ENCODE measurements at regions not wholly inside any gene's neighbourhood (a gene's known extent, or its start where the extent isn't known, plus 50 kb on each side); places are given as distances from the start of the nearest gene placed in this dataset.

DNA sequence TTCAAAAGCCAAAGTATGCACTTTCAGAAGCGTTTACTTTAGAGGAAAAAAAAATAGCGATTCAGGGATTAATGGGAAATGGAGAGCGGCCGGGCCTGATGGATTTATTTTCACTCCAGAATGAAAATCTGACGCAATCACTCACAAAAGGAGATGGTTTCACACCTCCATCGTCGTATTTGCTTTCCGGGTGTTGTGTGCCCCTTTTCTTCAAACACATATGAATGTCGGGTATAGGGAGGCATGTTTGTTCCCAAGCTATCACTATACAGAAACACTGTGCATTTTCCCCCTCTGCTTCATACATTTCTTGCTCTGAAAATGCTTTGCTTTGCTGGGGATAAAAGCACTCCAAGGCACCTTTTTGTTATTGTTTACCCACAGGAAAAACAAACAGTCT is 562.2 kb upstream of the ZFHX3 start:
- H3K27me3 ChIP-seq (ENCODE audit: control insufficient read depth in 3 of 3, insufficient read depth in 3 of 3, low read length in 3 of 3) = peaks cover 0 to 8% (median 3%) of the 10 kb centered on the region in 3 donors
- H3K4me1 ChIP-seq (ENCODE audit: control insufficient read depth in 3 of 3, insufficient read depth in 3 of 3, low read length in 3 of 3) = no peaks in the 10 kb centered on the region
- no peaks in the 10 kb centered on the region for H3K36me3 ChIP-seq (ENCODE audit: control insufficient read depth in 3 of 3, insufficient read depth in 3 of 3, low read length in 3 of 3)

DNA sequence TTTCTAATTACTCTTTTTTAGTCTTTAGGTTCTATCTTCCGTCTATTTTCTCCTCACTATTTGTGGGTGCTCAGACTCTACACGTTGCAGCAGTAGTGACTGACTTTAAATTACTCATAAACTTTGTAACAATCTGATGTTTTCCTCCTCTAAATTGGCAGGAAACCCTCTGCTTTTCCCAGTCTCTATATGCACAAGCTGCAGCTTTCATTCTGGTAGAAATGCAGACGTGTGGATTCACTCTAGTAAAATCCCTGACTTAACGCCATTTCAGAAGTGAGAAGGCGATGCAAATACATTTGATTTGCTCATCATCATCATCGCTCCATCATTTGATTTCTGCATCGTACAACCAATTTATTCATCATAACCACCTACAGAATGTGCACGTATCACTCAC is 561.0 kb upstream of the ZFHX3 start:
- Histone ChIP-seq H3K9me3 (ENCODE audit: control insufficient read depth in 3 of 3, low read length in 3 of 3) (no peaks in the 10 kb centered on the region), H3K4me3 (ENCODE audit: low read length in 3 of 3) (no peak overlapping the region), H3K27me3 (ENCODE audit: control insufficient read depth in 3 of 3, insufficient read depth in 3 of 3, low read length in 3 of 3) (peaks cover 0 to 8% (median 5%) of the 10 kb centered on the region in 3 donors), H3K36me3 (ENCODE audit: control insufficient read depth in 3 of 3, insufficient read depth in 3 of 3, low read length in 3 of 3) (no peaks in the 10 kb centered on the region), H3K4me1 (ENCODE audit: control insufficient read depth in 3 of 3, insufficient read depth in 3 of 3, low read length in 3 of 3) (no peaks in the 10 kb centered on the region), H3K27ac (ENCODE audit: low read depth, low read length) (no peak overlapping the region), H3K9ac (ENCODE audit: low read depth in 1 of 3, low read length in 3 of 3) (no peak overlapping the region)

More for the DNA sequence above, 562.2 kb upstream of the ZFHX3 start:
- no peak overlapping the region for H3K4me3 ChIP-seq (ENCODE audit: low read length in 3 of 3)
- H3K9ac ChIP-seq (ENCODE audit: low read depth in 1 of 3, low read length in 3 of 3) = no peak overlapping the region
- H3K27ac ChIP-seq (ENCODE audit: low read depth, low read length) = no peak overlapping the region
- no peaks in the 10 kb centered on the region for H3K9me3 ChIP-seq (ENCODE audit: control insufficient read depth in 3 of 3, low read length in 3 of 3)

DNA sequence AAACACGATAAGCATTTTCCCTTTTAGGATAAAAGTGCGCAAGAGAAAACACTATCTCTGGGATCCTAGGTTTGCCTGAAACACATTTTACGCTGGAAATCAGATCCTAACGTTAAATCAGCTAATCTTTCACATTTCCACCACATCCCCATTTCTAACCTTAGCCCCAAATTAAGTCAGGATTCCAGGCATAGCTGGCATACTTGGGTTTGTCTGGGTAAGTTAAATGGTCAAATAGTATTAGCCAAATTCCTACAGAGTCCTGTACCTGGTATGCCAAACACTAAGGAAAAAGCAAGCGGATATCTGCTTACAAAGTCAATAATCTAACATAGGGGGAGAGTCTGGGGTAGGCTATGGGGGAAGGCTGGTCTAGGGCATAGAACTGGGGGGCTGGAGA is 557.4 kb upstream of the ZFHX3 start:
- Histone ChIP-seq H3K27ac (ENCODE audit: low read depth, low read length) (no peak overlapping the region), H3K36me3 (ENCODE audit: control insufficient read depth in 3 of 3, insufficient read depth in 3 of 3, low read length in 3 of 3) (no peaks in the 10 kb centered on the region), H3K9me3 (ENCODE audit: control insufficient read depth in 3 of 3, low read length in 3 of 3) (no peaks in the 10 kb centered on the region)

DNA sequence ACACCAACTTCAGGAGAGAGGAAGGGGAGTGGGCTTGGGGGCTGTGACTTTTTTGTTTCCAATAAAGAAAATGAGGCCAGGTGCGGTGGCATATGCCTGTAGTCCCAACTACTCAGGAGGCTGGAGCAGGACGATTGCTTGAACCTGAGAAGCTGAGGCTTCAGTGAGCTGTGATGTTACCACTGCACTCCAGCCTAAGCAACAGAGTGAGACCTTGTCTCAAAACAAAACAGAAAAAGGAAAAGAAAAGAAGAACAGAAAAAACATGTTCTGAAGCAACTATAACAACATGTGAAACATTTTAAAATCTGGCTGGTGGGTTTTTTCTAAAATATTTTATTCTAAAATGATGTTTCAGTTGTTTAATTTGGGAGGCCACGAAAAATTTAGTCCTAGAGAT is 554.0 kb upstream of the ZFHX3 start:
- no peaks in the 10 kb centered on the region for H3K9me3 ChIP-seq (ENCODE audit: control insufficient read depth in 3 of 3, low read length in 3 of 3)

More for the DNA sequence above, 557.4 kb upstream of the ZFHX3 start:
- H3K27me3 ChIP-seq (ENCODE audit: control insufficient read depth in 3 of 3, insufficient read depth in 3 of 3, low read length in 3 of 3) = peaks cover 0 to 5% (median 5%) of the 10 kb centered on the region in 3 donors
- H3K9ac ChIP-seq (ENCODE audit: low read depth in 1 of 3, low read length in 3 of 3) = no peak overlapping the region
- H3K4me1 ChIP-seq (ENCODE audit: control insufficient read depth in 3 of 3, insufficient read depth in 3 of 3, low read length in 3 of 3) = no peaks in the 10 kb centered on the region
- H3K4me3 ChIP-seq (ENCODE audit: low read length in 3 of 3) = no peak overlapping the region

DNA sequence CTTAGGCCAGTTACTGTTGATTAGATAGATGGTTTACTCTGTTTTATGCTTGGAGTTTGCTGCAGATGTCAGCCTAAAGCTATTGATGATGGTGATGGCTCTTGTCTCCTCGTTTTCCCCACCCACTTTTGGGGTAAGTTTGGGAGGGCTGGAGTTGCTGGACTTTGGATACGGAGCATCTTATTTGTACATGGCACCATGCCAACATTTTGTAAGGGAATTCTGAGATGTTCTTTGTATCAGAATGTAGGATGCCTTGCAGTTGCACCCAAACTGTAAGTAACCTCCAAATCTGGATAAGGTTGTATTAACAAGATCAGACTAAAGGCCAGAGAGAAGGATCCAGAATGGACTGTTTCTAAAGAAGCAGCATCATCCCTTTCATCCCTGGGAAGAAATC is 551.9 kb upstream of the ZFHX3 start:
- Histone ChIP-seq H3K4me3 (ENCODE audit: low read length in 3 of 3) (no peak overlapping the region), H3K9me3 (ENCODE audit: control insufficient read depth in 3 of 3, low read length in 3 of 3) (no peaks in the 10 kb centered on the region), H3K36me3 (ENCODE audit: control insufficient read depth in 3 of 3, insufficient read depth in 3 of 3, low read length in 3 of 3) (no peaks in the 10 kb centered on the region), H3K9ac (ENCODE audit: low read depth in 1 of 3, low read length in 3 of 3) (no peak overlapping the region), H3K4me1 (ENCODE audit: control insufficient read depth in 3 of 3, insufficient read depth in 3 of 3, low read length in 3 of 3) (no peaks in the 10 kb centered on the region), H3K27me3 (ENCODE audit: control insufficient read depth in 3 of 3, insufficient read depth in 3 of 3, low read length in 3 of 3) (peaks cover 0 to 1% (median 0%) of the 10 kb centered on the region in 3 donors), H3K27ac (ENCODE audit: low read depth, low read length) (no peak overlapping the region)

More for the DNA sequence above, 554.0 kb upstream of the ZFHX3 start:
- no peak overlapping the region for H3K9ac ChIP-seq (ENCODE audit: low read depth in 1 of 3, low read length in 3 of 3)
- no peaks in the 10 kb centered on the region for H3K36me3 ChIP-seq (ENCODE audit: control insufficient read depth in 3 of 3, insufficient read depth in 3 of 3, low read length in 3 of 3)
- no peak overlapping the region for H3K27ac ChIP-seq (ENCODE audit: low read depth, low read length)
- H3K4me3 ChIP-seq (ENCODE audit: low read length in 3 of 3) = no peak overlapping the region
- no peaks in the 10 kb centered on the region for H3K4me1 ChIP-seq (ENCODE audit: control insufficient read depth in 3 of 3, insufficient read depth in 3 of 3, low read length in 3 of 3)
- H3K27me3 ChIP-seq (ENCODE audit: control insufficient read depth in 3 of 3, insufficient read depth in 3 of 3, low read length in 3 of 3) = peaks cover 0 to 2% (median 0%) of the 10 kb centered on the region in 3 donors

DNA sequence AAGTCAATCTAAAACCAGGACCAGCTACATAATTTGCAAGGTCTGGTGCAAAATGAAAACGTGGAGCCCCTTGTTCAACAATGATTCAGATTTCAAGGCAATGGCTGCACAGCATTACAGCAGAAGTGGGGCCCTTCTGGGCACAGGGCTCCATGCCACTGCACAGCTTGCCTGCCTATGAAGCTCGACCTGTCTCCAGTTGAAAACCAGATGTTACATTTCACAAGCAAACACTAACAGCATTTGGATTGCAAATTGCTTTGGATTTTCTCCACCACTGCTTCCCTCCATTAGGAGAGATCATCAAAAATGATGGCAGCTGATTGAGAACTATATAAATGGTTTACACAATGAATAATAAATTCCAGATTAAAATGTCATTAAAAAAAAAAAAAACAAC is 551.4 kb upstream of the ZFHX3 start:
- Histone ChIP-seq H3K27me3 (ENCODE audit: control insufficient read depth in 3 of 3, insufficient read depth in 3 of 3, low read length in 3 of 3) (no peaks in the 10 kb centered on the region), H3K4me3 (ENCODE audit: low read length in 3 of 3) (no peak overlapping the region), H3K9ac (ENCODE audit: low read depth in 1 of 3, low read length in 3 of 3) (no peak overlapping the region), H3K27ac (ENCODE audit: low read depth, low read length) (no peak overlapping the region), H3K36me3 (ENCODE audit: control insufficient read depth in 3 of 3, insufficient read depth in 3 of 3, low read length in 3 of 3) (no peaks in the 10 kb centered on the region), H3K4me1 (ENCODE audit: control insufficient read depth in 3 of 3, insufficient read depth in 3 of 3, low read length in 3 of 3) (no peaks in the 10 kb centered on the region), H3K9me3 (ENCODE audit: control insufficient read depth in 3 of 3, low read length in 3 of 3) (no peaks in the 10 kb centered on the region)

DNA sequence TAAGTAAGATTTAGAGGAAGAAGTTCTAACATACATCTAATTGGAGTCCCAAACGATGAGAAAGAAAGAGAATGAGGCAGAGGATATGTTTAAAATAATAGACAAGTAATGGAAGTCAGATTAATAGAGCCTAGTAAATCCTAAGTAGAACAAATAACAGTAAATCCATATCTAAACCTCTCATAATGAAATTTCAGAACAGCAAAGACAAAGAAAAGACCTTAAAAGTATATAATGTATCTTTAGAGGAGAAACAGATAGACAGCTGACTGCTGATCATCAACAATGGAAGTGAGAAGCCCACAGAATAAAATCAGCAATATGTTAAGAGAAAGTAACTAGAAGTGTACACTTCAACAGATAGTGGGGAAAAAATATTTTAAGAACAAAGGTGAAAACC is 536.2 kb upstream of the ZFHX3 start:
- H3K4me1 ChIP-seq (ENCODE audit: control insufficient read depth in 3 of 3, insufficient read depth in 3 of 3, low read length in 3 of 3) = no peaks in the 10 kb centered on the region
- H3K36me3 ChIP-seq (ENCODE audit: control insufficient read depth in 3 of 3, insufficient read depth in 3 of 3, low read length in 3 of 3) = no peaks in the 10 kb centered on the region
- H3K9me3 ChIP-seq (ENCODE audit: control insufficient read depth in 3 of 3, low read length in 3 of 3) = no peaks in the 10 kb centered on the region
- no peak overlapping the region for H3K27ac ChIP-seq (ENCODE audit: low read depth, low read length)
- no peak overlapping the region for H3K4me3 ChIP-seq (ENCODE audit: low read length in 3 of 3)
- H3K9ac ChIP-seq (ENCODE audit: low read depth in 1 of 3, low read length in 3 of 3) = no peak overlapping the region
- H3K27me3 ChIP-seq (ENCODE audit: control insufficient read depth in 3 of 3, insufficient read depth in 3 of 3, low read length in 3 of 3) = no peaks in the 10 kb centered on the region

DNA sequence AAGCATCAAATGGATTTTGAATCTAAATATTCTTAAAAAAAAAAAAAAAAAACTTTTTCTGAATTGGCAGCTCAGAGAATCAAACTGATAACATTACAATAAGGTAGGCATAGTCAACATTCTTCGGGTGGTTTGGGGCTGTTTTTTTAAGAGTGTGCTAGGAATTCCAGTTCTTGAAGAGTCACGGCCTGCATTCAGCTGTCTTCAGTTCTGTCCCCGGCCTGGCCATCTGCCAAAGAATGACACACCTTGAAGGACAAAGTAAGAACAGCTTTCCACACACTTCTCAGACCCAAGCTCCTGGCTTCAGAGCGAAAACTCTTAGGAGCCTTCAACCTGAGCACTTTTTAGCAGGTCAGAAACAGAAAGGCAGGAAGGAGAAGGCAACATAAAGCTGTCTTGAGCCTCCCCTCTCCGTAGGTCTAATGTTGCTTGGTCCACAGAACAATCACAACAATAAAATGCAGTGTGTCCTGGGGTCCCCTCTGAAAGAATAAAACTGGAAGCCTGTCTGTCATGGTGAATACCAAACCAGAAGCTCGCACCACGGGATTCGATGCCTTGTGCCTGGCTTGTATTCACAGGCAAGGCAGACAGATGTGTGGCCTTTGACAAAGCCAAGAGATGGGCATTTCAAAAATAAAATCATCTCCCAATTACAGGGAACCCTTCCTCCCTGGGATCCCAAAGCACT is 524.4 kb upstream of the ZFHX3 start:
- H3K36me3 ChIP-seq (ENCODE audit: control insufficient read depth in 3 of 3, insufficient read depth in 3 of 3, low read length in 3 of 3) = no peaks in the 10 kb centered on the region
- H3K27ac ChIP-seq (ENCODE audit: low read depth, low read length) = no peak overlapping the region
- H3K27me3 ChIP-seq (ENCODE audit: control insufficient read depth in 3 of 3, insufficient read depth in 3 of 3, low read length in 3 of 3) = peaks cover 0 to 6% (median 0%) of the 10 kb centered on the region in 3 donors

DNA sequence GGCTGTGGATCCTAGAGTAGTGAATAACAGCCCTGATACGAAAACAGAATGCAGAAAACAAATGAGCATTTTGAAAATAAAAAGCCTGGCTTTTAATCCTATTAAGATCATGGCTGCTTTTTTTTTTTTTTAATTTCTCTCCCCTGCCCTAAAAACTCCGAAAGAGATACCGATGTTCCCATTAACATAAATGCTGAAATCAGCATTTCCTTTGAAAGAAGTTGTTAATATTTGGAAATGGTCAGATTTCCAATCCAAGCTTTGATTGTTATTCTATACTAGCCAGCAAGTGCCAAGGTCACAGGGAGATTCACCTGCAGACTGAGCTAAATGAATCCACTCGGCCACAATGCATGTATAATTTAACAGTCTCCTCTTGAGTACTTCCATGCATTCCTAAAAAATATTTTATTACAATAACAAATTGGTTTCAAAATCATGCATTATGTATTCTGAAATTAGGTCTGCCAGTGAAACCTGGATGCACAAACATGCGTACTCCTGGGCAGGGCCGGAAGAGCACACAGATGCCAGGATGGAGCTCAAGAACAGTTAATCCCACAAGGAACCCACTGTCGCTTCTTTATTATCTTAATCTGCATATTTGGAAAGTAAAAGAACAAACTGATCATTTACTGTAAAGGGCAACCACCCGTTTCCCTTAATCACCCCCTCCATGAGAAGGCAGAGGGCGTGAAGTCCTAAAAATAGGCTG is 521.5 kb upstream of the ZFHX3 start:
- H3K9me3 ChIP-seq (ENCODE audit: control insufficient read depth in 3 of 3, low read length in 3 of 3) = no peaks in the 10 kb centered on the region
- H3K27me3 ChIP-seq (ENCODE audit: control insufficient read depth in 3 of 3, insufficient read depth in 3 of 3, low read length in 3 of 3) = peaks cover 0 to 6% (median 4%) of the 10 kb centered on the region in 3 donors
- H3K4me3 ChIP-seq (ENCODE audit: low read length in 3 of 3) = no peak overlapping the region
- peaks cover 0 to 4% (median 2%) of the 10 kb centered on the region in 3 donors for H3K4me1 ChIP-seq (ENCODE audit: control insufficient read depth in 3 of 3, insufficient read depth in 3 of 3, low read length in 3 of 3)
- no peaks in the 10 kb centered on the region for H3K36me3 ChIP-seq (ENCODE audit: control insufficient read depth in 3 of 3, insufficient read depth in 3 of 3, low read length in 3 of 3)
- no peak overlapping the region for H3K9ac ChIP-seq (ENCODE audit: low read depth in 1 of 3, low read length in 3 of 3)
- H3K27ac ChIP-seq (ENCODE audit: low read depth, low read length) = no peak overlapping the region

More for the DNA sequence above, 524.4 kb upstream of the ZFHX3 start:
- H3K9ac ChIP-seq (ENCODE audit: low read depth in 1 of 3, low read length in 3 of 3) = no peak overlapping the region
- no peak overlapping the region for H3K4me3 ChIP-seq (ENCODE audit: low read length in 3 of 3)
- H3K4me1 ChIP-seq (ENCODE audit: control insufficient read depth in 3 of 3, insufficient read depth in 3 of 3, low read length in 3 of 3) = peaks cover 0 to 4% (median 2%) of the 10 kb centered on the region in 3 donors
- no peaks in the 10 kb centered on the region for H3K9me3 ChIP-seq (ENCODE audit: control insufficient read depth in 3 of 3, low read length in 3 of 3)

DNA sequence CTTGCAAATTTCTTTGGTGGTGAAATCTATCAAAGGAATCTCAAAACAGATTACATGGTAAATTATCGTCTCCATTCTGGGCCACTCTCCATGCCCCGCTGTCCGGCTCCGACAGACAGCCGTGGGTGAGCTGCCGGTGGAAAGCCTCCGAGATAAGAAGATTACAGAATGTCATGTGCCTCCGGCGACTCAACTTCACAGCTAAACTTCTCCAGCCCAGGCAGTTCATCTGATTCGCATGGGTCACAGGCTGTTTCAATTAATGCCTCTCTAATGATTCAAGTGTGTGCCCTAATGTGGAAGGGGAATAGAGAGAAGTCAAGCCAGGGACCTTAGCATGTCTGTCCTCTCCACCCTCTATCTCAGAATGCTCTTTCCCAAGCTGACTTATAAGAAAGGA is 520.8 kb upstream of the ZFHX3 start:
- Histone ChIP-seq H3K4me1 (ENCODE audit: control insufficient read depth in 3 of 3, insufficient read depth in 3 of 3, low read length in 3 of 3) (peaks cover 0 to 4% (median 2%) of the 10 kb centered on the region in 3 donors), H3K27me3 (ENCODE audit: control insufficient read depth in 3 of 3, insufficient read depth in 3 of 3, low read length in 3 of 3) (peaks cover 0 to 6% (median 4%) of the 10 kb centered on the region in 3 donors), H3K4me3 (ENCODE audit: low read length in 3 of 3) (no peak overlapping the region), H3K9ac (ENCODE audit: low read depth in 1 of 3, low read length in 3 of 3) (no peak overlapping the region), H3K36me3 (ENCODE audit: control insufficient read depth in 3 of 3, insufficient read depth in 3 of 3, low read length in 3 of 3) (no peaks in the 10 kb centered on the region), H3K27ac (ENCODE audit: low read depth, low read length) (no peak overlapping the region), H3K9me3 (ENCODE audit: control insufficient read depth in 3 of 3, low read length in 3 of 3) (no peaks in the 10 kb centered on the region)

Measured in skeletal muscle tissue (tissue), 3 donors.